ENCODE measurements at regions not wholly inside any gene's neighbourhood (a gene's known extent, or its start where the extent isn't known, plus 50 kb on each side); places are given as distances from the start of the nearest gene placed in this dataset.

- TF ChIP-seq MYC (IDR thresholded peaks at IDR 0.05; ENCODE audit: low read depth, low read length): no peak
- TF ChIP-seq MAX (IDR thresholded peaks at IDR 0.05; ENCODE audit: low read depth, low read length): no peak
- no peak for TF ChIP-seq POLR2A (IDR thresholded peaks at IDR 0.05; ENCODE audit: extremely low read depth, insufficient read length)
- DNase-seq (ENCODE audit: low read depth): no peak
- no peak overlapping the region for H3K4me3 ChIP-seq (ENCODE audit: low read depth, low read length)
These were observed 627.2 kb downstream of the UQCRFS1 start for GRCh38 chr19:28585796-28586195.

DNA sequence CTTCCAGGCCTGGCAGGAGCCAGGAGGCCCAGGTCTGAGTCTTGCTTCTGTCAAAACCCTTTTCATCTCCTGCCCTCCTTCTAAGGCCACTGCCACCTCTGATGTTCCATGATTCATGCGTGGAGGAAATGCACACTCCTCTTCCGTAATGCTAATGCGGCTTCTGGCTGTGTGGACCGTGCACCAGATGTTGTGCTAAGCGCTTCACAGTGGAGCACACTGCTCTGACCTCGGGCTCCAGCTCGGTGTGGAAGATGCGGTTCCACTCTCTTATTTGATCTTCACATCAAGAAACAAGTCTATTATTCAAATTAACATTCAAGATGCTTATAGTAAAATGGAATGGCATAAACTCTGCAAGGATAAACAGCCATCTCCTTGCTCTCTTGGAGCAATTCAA is 629.2 kb downstream of the UQCRFS1 start:
- DNase-seq (ENCODE audit: low read depth): no peak
- H3K4me3 ChIP-seq (ENCODE audit: low read depth, low read length): no peak overlapping the region
- no peak for TF ChIP-seq MAX (IDR thresholded peaks at IDR 0.05; ENCODE audit: low read depth, low read length)

DNA sequence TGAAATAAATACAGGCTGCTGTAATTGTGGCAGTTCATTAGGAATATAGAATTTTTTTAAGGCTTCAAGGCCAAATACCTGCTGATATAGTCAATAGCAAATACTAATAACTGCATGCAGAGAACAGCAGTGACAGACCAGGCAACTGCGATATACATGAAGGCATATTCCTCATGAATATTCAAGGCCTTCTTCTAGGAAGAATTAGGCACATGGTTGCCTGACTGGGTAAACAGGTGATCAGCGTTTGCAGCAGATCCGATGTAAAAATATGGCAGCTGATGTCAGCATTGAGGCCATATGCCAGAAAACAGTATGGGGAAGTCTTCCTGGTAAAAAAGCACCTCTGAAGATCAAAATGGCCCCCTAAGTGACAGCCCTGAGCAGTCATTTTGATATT is 629.7 kb downstream of the UQCRFS1 start:
- DNase-seq (ENCODE audit: low read depth): no peak
- TF ChIP-seq CTCF (IDR thresholded peaks at IDR 0.05; ENCODE audit: low read depth, low read length) (no peak), MAX (IDR thresholded peaks at IDR 0.05; ENCODE audit: low read depth, low read length) (no peak), POLR2A (IDR thresholded peaks at IDR 0.05; ENCODE audit: extremely low read depth, insufficient read length) (no peak), MYC (IDR thresholded peaks at IDR 0.05; ENCODE audit: low read depth, low read length) (no peak)

DNA sequence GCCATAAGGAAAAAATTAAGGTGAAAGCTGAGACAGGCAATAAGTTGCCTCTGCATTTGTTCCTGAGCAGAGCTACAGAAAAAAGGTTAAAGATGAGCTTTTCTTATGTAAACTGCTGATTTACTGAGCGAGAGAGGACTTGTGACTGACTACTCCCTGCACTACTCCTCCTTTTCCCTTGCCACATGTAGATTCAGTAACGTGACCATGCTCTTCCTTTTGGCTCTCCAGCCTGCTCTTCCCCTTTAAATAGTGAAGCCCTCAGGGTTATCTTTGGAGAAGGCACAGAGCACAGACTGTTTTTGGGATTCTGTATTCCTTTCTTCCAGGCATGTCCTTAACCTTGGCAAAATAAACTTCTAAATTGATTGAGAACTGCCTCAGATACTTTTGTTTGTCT is 630.2 kb downstream of the UQCRFS1 start:
- TF ChIP-seq MAX (IDR thresholded peaks at IDR 0.05; ENCODE audit: low read depth, low read length) (no peak), POLR2A (IDR thresholded peaks at IDR 0.05; ENCODE audit: extremely low read depth, insufficient read length) (no peak), CTCF (IDR thresholded peaks at IDR 0.05; ENCODE audit: low read depth, low read length) (no peak)

More for the DNA sequence above, 629.7 kb downstream of the UQCRFS1 start:
- H3K4me3 ChIP-seq (ENCODE audit: low read depth, low read length): no peak overlapping the region

DNA sequence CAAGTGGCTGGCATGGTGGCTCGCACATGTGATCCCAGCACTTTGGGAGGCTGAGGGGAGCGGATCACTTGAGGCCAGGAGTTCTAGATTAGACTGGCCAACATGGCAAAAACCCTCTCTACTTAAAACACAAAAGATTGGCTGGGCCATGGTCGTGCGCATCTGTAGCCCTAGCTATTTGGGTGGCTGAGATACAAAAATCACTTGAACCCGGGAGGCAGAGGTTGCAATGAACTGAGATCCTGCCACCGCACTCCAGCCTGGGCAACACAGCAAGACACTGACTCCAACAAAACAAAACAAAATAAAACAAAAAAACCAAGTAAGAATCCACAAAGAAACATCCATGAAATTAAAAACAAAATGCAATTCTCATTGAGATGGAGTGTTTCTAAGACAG is 630.6 kb downstream of the UQCRFS1 start:
- TF ChIP-seq MAX (IDR thresholded peaks at IDR 0.05; ENCODE audit: low read depth, low read length): no peak
- TF ChIP-seq POLR2A (IDR thresholded peaks at IDR 0.05; ENCODE audit: extremely low read depth, insufficient read length): no peak
- TF ChIP-seq CTCF (IDR thresholded peaks at IDR 0.05; ENCODE audit: low read depth, low read length): no peak
- TF ChIP-seq MYC (IDR thresholded peaks at IDR 0.05; ENCODE audit: low read depth, low read length): no peak

More for the DNA sequence above, 630.2 kb downstream of the UQCRFS1 start:
- DNase-seq (ENCODE audit: low read depth): no peak
- H3K4me3 ChIP-seq (ENCODE audit: low read depth, low read length): no peak overlapping the region

GRCh38 chr19:28581468-28581770 is 631.5 kb downstream of the UQCRFS1 start:
- DNase-seq (ENCODE audit: low read depth): no peak
- TF ChIP-seq POLR2A (IDR thresholded peaks at IDR 0.05; ENCODE audit: extremely low read depth, insufficient read length) (no peak), MYC (IDR thresholded peaks at IDR 0.05; ENCODE audit: low read depth, low read length) (no peak), CTCF (IDR thresholded peaks at IDR 0.05; ENCODE audit: low read depth, low read length) (no peak), MAX (IDR thresholded peaks at IDR 0.05; ENCODE audit: low read depth, low read length) (no peak)
- no peak overlapping the region for H3K4me3 ChIP-seq (ENCODE audit: low read depth, low read length)

More for the DNA sequence above, 630.6 kb downstream of the UQCRFS1 start:
- no peak for DNase-seq (ENCODE audit: low read depth)
- no peak overlapping the region for H3K4me3 ChIP-seq (ENCODE audit: low read depth, low read length)
